Prostate gland (tissue), 2 donors: ENCODE measurements at regions not wholly inside any gene's neighbourhood (a gene's known extent, or its start where the extent isn't known, plus 50 kb on each side); places are given as distances from the start of the nearest gene placed in this dataset.

Source experiments
- DNase-seq: peaks from one replicate; pipeline ENCODE4 v3.0.0-alpha.2; 2019; ENCODE audit warnings: low spot score
- H3K27ac ChIP-seq, 2 donors: fragments of 200-600 bp; sonication (generic); 2 replicates each; pipeline ENCODE4 v1.5.1; 2017 to 2019
- H3K27me3 ChIP-seq: fragments of 200-600 bp; sonication (generic); replicated peaks from 2 replicates; pipeline ENCODE4 v1.5.1; 2019; ENCODE audit not compliant: insufficient read depth
- H3K36me3 ChIP-seq, 2 donors: fragments of 200-600 bp; sonication (generic); 1 replicate in 1 of 2; 2 replicates in 1 of 2; pipeline versions ENCODE4 v1.5.1 to v1.8.1; 2017 to 2019
- H3K4me1 ChIP-seq: fragments of 200-600 bp; sonication (generic); replicated peaks from 2 replicates; pipeline ENCODE4 v1.5.1; 2019
- H3K4me3 ChIP-seq, 2 donors: fragments of 200-600 bp; sonication (generic); 2 replicates each; pipeline ENCODE4 v1.5.1; 2017 to 2019
- H3K9me3 ChIP-seq: fragments of 200-600 bp; sonication (generic); 2 replicates; pipeline ENCODE4 v1.5.1; 2017
- POLR2A ChIP-seq: fragments of 450-650 bp; IDR thresholded peaks from one replicate; pipeline ENCODE4 v1.6.1; 2016; ENCODE audit warnings: antibody characterized with exemption, mild to moderate bottlenecking
- POLR2AphosphoS5 ChIP-seq: sonication (generic); formaldehyde crosslinking; IDR thresholded peaks from one replicate; pipeline ENCODE4 v1.6.1; 2017; ENCODE audit warnings: antibody characterized with exemption
- WGBS: methylation state at CpG from one replicate; pipeline ENCODE4 v1.1.5; 2018; 5-methylcytosine and 5-hydroxymethylcytosine counted together
- intact Hi-C: fragments of 100-400 bp; cut with DNase I; formaldehyde crosslinking; loops from one replicate; pipeline ENCODE4 v1.14.2; 2022
- TF ChIP-seq, protein P1 (sequence below), 4 experiments: fragments of 200-600 bp in 2 of 4; fragments of 450-650 bp in 2 of 4; sonication (generic) in 2 of 4; IDR thresholded peaks; 1 replicate in 3 of 4; 2 replicates in 1 of 4; pipeline ENCODE4 v1.5.1; 2016 to 2019; ENCODE audit warnings: antibody characterized with exemption in 4 of 4, mild to moderate bottlenecking in 2 of 4, moderate library complexity in 2 of 4

DNA sequence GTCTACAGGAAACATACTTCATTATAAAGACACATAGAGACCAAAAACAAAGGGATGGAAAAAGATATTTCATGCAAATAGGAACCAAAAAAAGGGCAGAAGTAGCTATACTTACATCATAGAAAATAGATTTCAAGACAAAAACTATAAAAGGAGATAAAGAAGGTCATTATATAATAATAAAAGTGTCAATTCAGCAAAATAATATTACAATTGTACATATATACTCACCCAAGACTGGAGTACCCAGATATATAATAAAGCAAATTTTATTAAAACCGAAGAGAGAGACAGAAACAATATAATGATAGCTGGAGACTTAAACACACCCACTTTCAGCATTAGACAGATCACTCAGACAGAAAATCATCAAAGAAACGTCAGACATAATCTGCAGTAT is 546.3 kb downstream of the PRDM9 start:
- no peak for DNase-seq
- no peaks in the 10 kb centered on the region for H3K36me3 ChIP-seq
- WGBS = 73% methylated on average over 2 of the region's 2 CpGs
- TF ChIP-seq POLR2A = no peak
- no peak for TF ChIP-seq POLR2AphosphoS5
- TF ChIP-seq, protein P1, sequence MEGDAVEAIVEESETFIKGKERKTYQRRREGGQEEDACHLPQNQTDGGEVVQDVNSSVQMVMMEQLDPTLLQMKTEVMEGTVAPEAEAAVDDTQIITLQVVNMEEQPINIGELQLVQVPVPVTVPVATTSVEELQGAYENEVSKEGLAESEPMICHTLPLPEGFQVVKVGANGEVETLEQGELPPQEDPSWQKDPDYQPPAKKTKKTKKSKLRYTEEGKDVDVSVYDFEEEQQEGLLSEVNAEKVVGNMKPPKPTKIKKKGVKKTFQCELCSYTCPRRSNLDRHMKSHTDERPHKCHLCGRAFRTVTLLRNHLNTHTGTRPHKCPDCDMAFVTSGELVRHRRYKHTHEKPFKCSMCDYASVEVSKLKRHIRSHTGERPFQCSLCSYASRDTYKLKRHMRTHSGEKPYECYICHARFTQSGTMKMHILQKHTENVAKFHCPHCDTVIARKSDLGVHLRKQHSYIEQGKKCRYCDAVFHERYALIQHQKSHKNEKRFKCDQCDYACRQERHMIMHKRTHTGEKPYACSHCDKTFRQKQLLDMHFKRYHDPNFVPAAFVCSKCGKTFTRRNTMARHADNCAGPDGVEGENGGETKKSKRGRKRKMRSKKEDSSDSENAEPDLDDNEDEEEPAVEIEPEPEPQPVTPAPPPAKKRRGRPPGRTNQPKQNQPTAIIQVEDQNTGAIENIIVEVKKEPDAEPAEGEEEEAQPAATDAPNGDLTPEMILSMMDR (IDR thresholded peaks at IDR 0.05) = no peak
- no peaks in the 10 kb centered on the region for H3K4me1 ChIP-seq
- H3K27me3 ChIP-seq = no peaks in the 10 kb centered on the region
- H3K4me3 ChIP-seq = no peak overlapping the region
- H3K27ac ChIP-seq = no peak overlapping the region
- intact Hi-C loops = no loop called here
- H3K9me3 ChIP-seq = no peaks in the 10 kb centered on the region

DNA sequence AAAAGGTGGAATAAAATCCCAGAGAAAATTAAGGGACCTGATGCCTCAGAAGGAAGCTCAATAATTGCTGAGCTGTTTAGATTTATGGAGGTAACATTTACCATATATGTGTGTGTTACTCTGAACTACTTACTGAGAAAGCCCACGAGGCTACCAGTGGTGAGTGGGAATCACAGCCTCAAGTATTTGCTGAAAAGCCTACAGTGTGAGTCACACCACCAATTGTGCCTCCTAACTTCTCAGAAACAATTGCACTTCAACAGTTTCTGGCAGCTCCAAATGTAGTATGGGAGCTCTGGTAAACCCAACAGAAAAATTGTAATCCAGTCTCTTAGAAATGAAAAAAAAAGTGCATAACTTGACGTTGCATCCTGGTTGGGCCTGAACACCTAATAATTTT is 551.6 kb downstream of the PRDM9 start:
- no peak overlapping the region for H3K27ac ChIP-seq
- H3K27me3 ChIP-seq = no peaks in the 10 kb centered on the region
- no peak overlapping the region for H3K4me3 ChIP-seq
- WGBS = 78% methylated on average over 2 of the region's 2 CpGs
- no peak for DNase-seq
- intact Hi-C loops = no loop called here
- TF ChIP-seq, protein P1 (IDR thresholded peaks at IDR 0.05) = no peak
- TF ChIP-seq POLR2AphosphoS5 (no peak), POLR2A (no peak)
- no peaks in the 10 kb centered on the region for H3K9me3 ChIP-seq
- no peaks in the 10 kb centered on the region for H3K36me3 ChIP-seq
- no peaks in the 10 kb centered on the region for H3K4me1 ChIP-seq

DNA sequence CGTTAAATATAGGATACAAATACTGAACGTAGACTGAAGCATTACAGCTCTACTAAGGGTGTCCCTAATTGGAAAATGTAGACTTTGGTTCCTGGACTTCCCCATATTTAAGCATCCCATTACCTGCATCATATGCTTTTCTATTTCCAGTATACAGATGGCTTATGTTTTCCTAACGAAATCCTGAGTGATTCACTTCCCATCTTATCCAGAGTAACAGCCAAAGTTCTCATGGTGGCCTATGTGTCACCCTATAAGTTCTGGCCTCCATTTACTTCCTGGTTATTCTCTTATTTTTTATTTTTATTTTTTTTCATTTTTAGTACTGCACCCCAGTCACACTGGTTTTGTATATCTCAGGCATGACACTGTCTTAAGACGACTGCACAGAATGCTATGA is 552.3 kb downstream of the PRDM9 start:
- H3K27ac ChIP-seq = no peak overlapping the region
- no peaks in the 10 kb centered on the region for H3K4me1 ChIP-seq
- no peak overlapping the region for H3K4me3 ChIP-seq
- no peak for TF ChIP-seq POLR2AphosphoS5
- no peak for TF ChIP-seq POLR2A
- no peaks in the 10 kb centered on the region for H3K9me3 ChIP-seq
- no peaks in the 10 kb centered on the region for H3K36me3 ChIP-seq
- H3K27me3 ChIP-seq = no peaks in the 10 kb centered on the region
- DNase-seq = no peak
- intact Hi-C loops = no loop called here
- WGBS = 83% methylated on average over 4 of the region's 4 CpGs

DNA sequence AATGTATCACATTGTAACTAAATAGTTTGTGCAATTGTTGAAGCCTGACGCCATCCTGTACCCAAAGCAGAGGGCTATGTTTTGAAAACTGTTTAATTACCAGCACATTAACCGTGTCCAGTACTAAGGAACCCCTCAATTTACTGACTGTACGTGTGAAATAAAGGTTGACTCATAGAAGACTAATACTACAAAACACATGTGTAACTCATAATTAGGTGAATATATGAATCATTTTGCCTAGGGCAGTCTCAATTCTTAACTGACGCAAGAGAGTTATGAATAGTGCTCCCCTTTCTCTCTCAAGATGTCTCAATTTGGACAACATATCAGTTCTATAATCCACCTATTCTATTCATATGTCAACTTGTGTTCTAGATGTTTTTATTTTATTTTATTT is 558.4 kb downstream of the PRDM9 start:
- Histone ChIP-seq H3K36me3 (no peaks in the 10 kb centered on the region), H3K4me1 (no peaks in the 10 kb centered on the region), H3K9me3 (no peaks in the 10 kb centered on the region), H3K27ac (no peak overlapping the region), H3K4me3 (no peak overlapping the region), H3K27me3 (no peaks in the 10 kb centered on the region)
- 85% methylated on average over 4 of the region's 4 CpGs for WGBS
- TF ChIP-seq, protein P1 (IDR thresholded peaks at IDR 0.05) = no peak
- TF ChIP-seq POLR2A (no peak), POLR2AphosphoS5 (no peak)
- intact Hi-C loops = no loop called here
- no peak for DNase-seq

GRCh38 chr5:24067208-24067607 is 559.8 kb downstream of the PRDM9 start:
- DNase-seq = no peak
- no peaks in the 10 kb centered on the region for H3K9me3 ChIP-seq
- no peak overlapping the region for H3K27ac ChIP-seq
- H3K4me1 ChIP-seq = no peaks in the 10 kb centered on the region
- H3K27me3 ChIP-seq = no peaks in the 10 kb centered on the region
- intact Hi-C loops = no loop called here
- H3K4me3 ChIP-seq = no peak overlapping the region
- WGBS = 94% methylated on average over 2 of the region's 2 CpGs
- no peaks in the 10 kb centered on the region for H3K36me3 ChIP-seq
- TF ChIP-seq POLR2A (no peak), POLR2AphosphoS5 (no peak)
- TF ChIP-seq, protein P1 (IDR thresholded peaks at IDR 0.05) = no peak
